ENCODE measurements at regions not wholly inside any gene's neighbourhood (a gene's known extent, or its start where the extent isn't known, plus 50 kb on each side); places are given as distances from the start of the nearest gene placed in this dataset.
"Not testable (repeated sequence)": the region's sequence is repeated elsewhere in the genome, so short reads cannot be mapped to it uniquely, and the experiment has no call there.

GRCh38 chr17:33931148-33931814, 323.8 kb upstream of the CCL2 start:
- H3K36me3 Mint-ChIP-seq; H3K4me3 Mint-ChIP-seq; POLR2A ChIA-PET; H3K27ac Mint-ChIP-seq; CTCF ChIA-PET; H3K9me3 Mint-ChIP-seq; DNase-seq; intact Hi-C loops (cut with micrococcal nuclease); H3K27me3 Mint-ChIP-seq; H3K4me1 Mint-ChIP-seq (ENCODE audit: low read depth): not testable (repeated sequence)

- H3K36me3 Mint-ChIP-seq = no peaks in the 10 kb centered on the region
- CTCF ChIA-PET = interaction anchor here (0.6 to 0.7 kb wide), 2 partner anchors 20 to 427 kb away, joined by 3 read pairs; no protein-coding TSS in a partner anchor
- no peaks in the 10 kb centered on the region for H3K4me1 Mint-ChIP-seq (ENCODE audit: low read depth)
- no peak for DNase-seq
- POLR2A ChIA-PET = no interaction called here
- no peak overlapping the region for H3K27ac Mint-ChIP-seq
- intact Hi-C loops (cut with micrococcal nuclease) = no loop called here
- H3K27me3 Mint-ChIP-seq = peaks cover 3% of the 10 kb centered on the region
- no peaks in the 10 kb centered on the region for H3K9me3 Mint-ChIP-seq
- H3K4me3 Mint-ChIP-seq = no peak overlapping the region
Measured at GRCh38 chr17:33932996-33933395, 322.1 kb upstream of the CCL2 start.

- no peak overlapping the region for H3K4me3 Mint-ChIP-seq
- no peaks in the 10 kb centered on the region for H3K9me3 Mint-ChIP-seq
- no peaks in the 10 kb centered on the region for H3K36me3 Mint-ChIP-seq
- H3K27ac Mint-ChIP-seq = no peak overlapping the region
- no peak for DNase-seq
- POLR2A ChIA-PET = no interaction called here
- H3K27me3 Mint-ChIP-seq = peaks cover 3% of the 10 kb centered on the region
- no peaks in the 10 kb centered on the region for H3K4me1 Mint-ChIP-seq (ENCODE audit: low read depth)
- intact Hi-C loops (cut with micrococcal nuclease) = no loop called here
- CTCF ChIA-PET = no interaction called here
Measured at GRCh38 chr17:33933576-33933975, 321.5 kb upstream of the CCL2 start.

- Mint-ChIP-seq H3K27me3 (peaks cover 3% of the 10 kb centered on the region), H3K4me3 (no peak overlapping the region), H3K4me1 (ENCODE audit: low read depth) (no peaks in the 10 kb centered on the region), H3K9me3 (no peaks in the 10 kb centered on the region), H3K36me3 (no peaks in the 10 kb centered on the region), H3K27ac (no peak overlapping the region)
- intact Hi-C loops (cut with micrococcal nuclease) = no loop called here
- no peak for DNase-seq
- ChIA-PET CTCF (no interaction called here), POLR2A (no interaction called here)
Measured at GRCh38 chr17:33934696-33935095, 320.4 kb upstream of the CCL2 start.

DNA sequence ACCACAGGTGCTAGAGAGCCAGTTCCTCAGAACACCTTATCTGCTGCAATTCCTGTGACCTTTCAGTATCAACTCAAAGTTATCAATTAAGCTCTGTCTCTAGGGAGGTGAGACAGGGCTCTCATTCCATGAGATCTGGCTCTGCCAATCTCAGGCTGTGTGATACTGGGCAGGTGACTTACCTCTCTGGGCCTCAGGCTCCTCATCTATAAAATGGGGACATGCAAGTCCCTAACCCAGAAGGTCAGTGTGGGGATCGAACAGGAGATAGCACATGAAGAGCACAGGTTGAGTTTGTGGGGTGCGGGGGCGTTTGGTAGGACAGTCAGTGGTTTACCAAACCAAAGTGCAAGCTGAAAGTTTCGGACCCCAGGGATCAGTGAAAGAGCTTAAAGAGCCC, 319.3 kb upstream of the CCL2 start:
- ChIA-PET POLR2A (no interaction called here), CTCF (no interaction called here)
- H3K4me1 Mint-ChIP-seq (ENCODE audit: low read depth) = no peaks in the 10 kb centered on the region
- H3K36me3 Mint-ChIP-seq = no peaks in the 10 kb centered on the region
- intact Hi-C loops (cut with micrococcal nuclease) = no loop called here
- DNase-seq = no peak
- no peaks in the 10 kb centered on the region for H3K27me3 Mint-ChIP-seq
- no peaks in the 10 kb centered on the region for H3K9me3 Mint-ChIP-seq
- H3K27ac Mint-ChIP-seq = no peak overlapping the region
- H3K4me3 Mint-ChIP-seq = no peak overlapping the region

GRCh38 chr17:33936764-33937163, 318.3 kb upstream of the CCL2 start:
- DNase-seq = no peak
- H3K4me1 Mint-ChIP-seq (ENCODE audit: low read depth) = no peaks in the 10 kb centered on the region
- no peaks in the 10 kb centered on the region for H3K36me3 Mint-ChIP-seq
- H3K4me3 Mint-ChIP-seq = no peak overlapping the region
- intact Hi-C loops (cut with micrococcal nuclease) = no loop called here
- H3K9me3 Mint-ChIP-seq = no peaks in the 10 kb centered on the region
- no peaks in the 10 kb centered on the region for H3K27me3 Mint-ChIP-seq
- H3K27ac Mint-ChIP-seq = no peak overlapping the region
- ChIA-PET POLR2A (no interaction called here), CTCF (no interaction called here)

GRCh38 chr17:33939959-33940358, 315.1 kb upstream of the CCL2 start:
- POLR2A ChIA-PET = no interaction called here
- peaks cover 3% of the 10 kb centered on the region for H3K27me3 Mint-ChIP-seq
- H3K4me1 Mint-ChIP-seq (ENCODE audit: low read depth) = no peaks in the 10 kb centered on the region
- H3K27ac Mint-ChIP-seq = no peak overlapping the region
- CTCF ChIA-PET = no interaction called here
- no peaks in the 10 kb centered on the region for H3K36me3 Mint-ChIP-seq
- H3K4me3 Mint-ChIP-seq = no peak overlapping the region
- intact Hi-C loops (cut with micrococcal nuclease) = no loop called here
- no peaks in the 10 kb centered on the region for H3K9me3 Mint-ChIP-seq
- DNase-seq = no peak

GRCh38 chr17:33940769-33941370, 314.2 kb upstream of the CCL2 start:
- H3K36me3 Mint-ChIP-seq = no peaks in the 10 kb centered on the region
- no peak for DNase-seq
- no peak overlapping the region for H3K27ac Mint-ChIP-seq
- H3K4me1 Mint-ChIP-seq (ENCODE audit: low read depth) = no peaks in the 10 kb centered on the region
- H3K4me3 Mint-ChIP-seq = no peak overlapping the region
- H3K9me3 Mint-ChIP-seq = no peaks in the 10 kb centered on the region
- ChIA-PET POLR2A (no interaction called here), CTCF (no interaction called here)
- H3K27me3 Mint-ChIP-seq = peaks cover 3% of the 10 kb centered on the region
- intact Hi-C loops (cut with micrococcal nuclease) = no loop called here

DNA sequence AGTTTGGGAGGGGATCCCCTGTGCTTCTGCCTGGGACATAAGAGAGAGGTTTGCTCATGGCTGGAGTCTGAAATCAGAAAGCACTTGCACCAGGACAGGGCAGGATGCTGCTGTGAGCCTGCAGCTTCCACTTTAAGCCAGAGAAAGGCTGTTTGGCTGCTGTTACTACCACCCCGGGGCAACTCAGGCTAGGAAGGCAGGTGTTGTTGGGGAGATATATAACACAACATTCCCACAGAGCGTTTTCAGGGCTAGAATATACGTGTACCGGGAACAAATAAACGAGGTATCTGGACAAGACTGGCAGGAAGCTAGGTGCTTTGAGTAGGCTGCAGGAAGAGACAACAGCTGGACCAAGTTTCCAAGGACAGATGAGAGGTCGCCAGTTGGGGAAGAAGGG, 313.3 kb upstream of the CCL2 start:
- Mint-ChIP-seq H3K27me3 (peaks cover 6% of the 10 kb centered on the region), H3K36me3 (no peaks in the 10 kb centered on the region), H3K9me3 (no peaks in the 10 kb centered on the region), H3K4me1 (ENCODE audit: low read depth) (no peaks in the 10 kb centered on the region), H3K4me3 (no peak overlapping the region), H3K27ac (no peak overlapping the region)
- POLR2A ChIA-PET = no interaction called here
- intact Hi-C loops (cut with micrococcal nuclease) = no loop called here
- CTCF ChIA-PET = no interaction called here
- DNase-seq = no peak

GRCh38 chr17:33942414-33942813, 312.7 kb upstream of the CCL2 start:
- intact Hi-C loops (cut with micrococcal nuclease) = no loop called here
- Mint-ChIP-seq H3K9me3 (no peaks in the 10 kb centered on the region), H3K36me3 (no peaks in the 10 kb centered on the region), H3K4me1 (ENCODE audit: low read depth) (no peaks in the 10 kb centered on the region), H3K4me3 (no peak overlapping the region), H3K27me3 (peaks cover 6% of the 10 kb centered on the region), H3K27ac (no peak overlapping the region)
- ChIA-PET CTCF (no interaction called here), POLR2A (no interaction called here)
- no peak for DNase-seq

GRCh38 chr17:33944412-33944811, 310.7 kb upstream of the CCL2 start:
- ChIA-PET CTCF (interaction anchor here (0.6 kb wide), 2 partner anchors 21 to 165 kb away, joined by 3 read pairs; no protein-coding TSS in a partner anchor), POLR2A (no interaction called here)
- Mint-ChIP-seq H3K4me3 (no peak overlapping the region), H3K4me1 (ENCODE audit: low read depth) (no peaks in the 10 kb centered on the region), H3K27me3 (peaks cover 6% of the 10 kb centered on the region), H3K9me3 (no peaks in the 10 kb centered on the region), H3K36me3 (no peaks in the 10 kb centered on the region), H3K27ac (no peak overlapping the region)
- intact Hi-C loops (cut with micrococcal nuclease) = no loop called here
- peak; percentile 16 for DNase-seq

DNA sequence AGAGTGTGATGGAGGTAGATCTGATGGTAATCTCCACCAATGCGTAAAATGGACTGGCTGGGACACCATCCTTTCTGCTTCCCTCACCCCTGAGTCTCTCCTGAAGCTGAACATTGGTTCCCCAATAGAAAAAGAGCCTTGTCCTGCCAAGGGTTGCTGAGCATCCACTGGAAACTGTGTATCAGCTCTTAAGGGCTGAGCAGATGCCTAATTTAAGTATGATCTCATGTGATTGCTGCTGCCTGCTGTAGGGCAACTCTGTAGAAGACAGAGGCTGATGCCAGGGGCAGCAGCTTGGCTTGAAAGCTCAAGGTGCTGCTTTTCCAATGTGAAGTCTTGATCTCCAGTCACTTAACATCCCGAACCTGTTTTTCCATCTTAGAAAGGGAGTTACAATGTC, 310.3 kb upstream of the CCL2 start:
- CTCF ChIA-PET = interaction anchor here (0.6 to 0.9 kb wide), 3 partner anchors 22 to 202 kb away, joined by 3 read pairs; no protein-coding TSS in a partner anchor
- intact Hi-C loops (cut with micrococcal nuclease) = no loop called here

More for the DNA sequence above, 310.3 kb upstream of the CCL2 start:
- no peak overlapping the region for H3K27ac Mint-ChIP-seq
- H3K9me3 Mint-ChIP-seq = no peaks in the 10 kb centered on the region
- H3K36me3 Mint-ChIP-seq = no peaks in the 10 kb centered on the region
- POLR2A ChIA-PET = no interaction called here
- no peaks in the 10 kb centered on the region for H3K4me1 Mint-ChIP-seq (ENCODE audit: low read depth)
- H3K27me3 Mint-ChIP-seq = peaks cover 6% of the 10 kb centered on the region
- H3K4me3 Mint-ChIP-seq = no peak overlapping the region
- DNase-seq = no peak

Measured in activated CD4-positive, alpha-beta memory T cell treated with anti-CD3 and anti-CD28 coated beads for 36 hours (primary cell).